OCI-LY3 (cell line): ENCODE measurements at regions not wholly inside any gene's neighbourhood (a gene's known extent, or its start where the extent isn't known, plus 50 kb on each side); places are given as distances from the start of the nearest gene placed in this dataset.

ENCODE experiments used
- EZH2phosphoT487 ChIP-seq: fragments of 200-600 bp; shearing (Covaris generic); IDR thresholded peaks from 2 replicates; pipeline ENCODE4 v1.6.1; 2018; ENCODE audit warnings: antibody characterized with exemption, mixed run types, low read depth
- TF ChIP-seq, protein P1 (sequence below): fragments of 200-600, 300-600 bp; sonication (generic); IDR thresholded peaks from 2 replicates; pipeline ENCODE4 v1.5.1; 2014; ENCODE audit warnings: antibody characterized with exemption, low read length, low read depth

DNA sequence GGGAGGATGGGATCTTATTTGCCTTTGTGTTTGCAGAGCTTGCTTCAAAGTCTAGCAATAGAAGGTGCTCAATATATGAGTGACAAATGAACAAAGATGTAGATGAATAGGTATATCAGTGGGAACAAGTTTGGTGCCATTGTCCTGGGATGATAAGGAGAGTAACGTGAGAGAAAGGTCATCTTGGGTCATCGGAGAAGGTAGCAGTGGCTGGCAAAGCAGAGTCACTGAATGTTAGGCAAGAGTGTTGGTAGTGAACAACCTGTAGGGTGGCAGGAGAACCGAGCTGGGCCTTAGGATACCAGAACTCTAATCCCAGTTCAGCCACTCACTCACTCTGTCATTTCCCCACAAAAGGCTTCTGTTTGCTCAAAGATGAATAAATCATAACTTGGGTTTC is 87.2 kb downstream of the CCDC71L start:
- TF ChIP-seq, protein P1, sequence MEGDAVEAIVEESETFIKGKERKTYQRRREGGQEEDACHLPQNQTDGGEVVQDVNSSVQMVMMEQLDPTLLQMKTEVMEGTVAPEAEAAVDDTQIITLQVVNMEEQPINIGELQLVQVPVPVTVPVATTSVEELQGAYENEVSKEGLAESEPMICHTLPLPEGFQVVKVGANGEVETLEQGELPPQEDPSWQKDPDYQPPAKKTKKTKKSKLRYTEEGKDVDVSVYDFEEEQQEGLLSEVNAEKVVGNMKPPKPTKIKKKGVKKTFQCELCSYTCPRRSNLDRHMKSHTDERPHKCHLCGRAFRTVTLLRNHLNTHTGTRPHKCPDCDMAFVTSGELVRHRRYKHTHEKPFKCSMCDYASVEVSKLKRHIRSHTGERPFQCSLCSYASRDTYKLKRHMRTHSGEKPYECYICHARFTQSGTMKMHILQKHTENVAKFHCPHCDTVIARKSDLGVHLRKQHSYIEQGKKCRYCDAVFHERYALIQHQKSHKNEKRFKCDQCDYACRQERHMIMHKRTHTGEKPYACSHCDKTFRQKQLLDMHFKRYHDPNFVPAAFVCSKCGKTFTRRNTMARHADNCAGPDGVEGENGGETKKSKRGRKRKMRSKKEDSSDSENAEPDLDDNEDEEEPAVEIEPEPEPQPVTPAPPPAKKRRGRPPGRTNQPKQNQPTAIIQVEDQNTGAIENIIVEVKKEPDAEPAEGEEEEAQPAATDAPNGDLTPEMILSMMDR = no peak
- no peak for TF ChIP-seq EZH2phosphoT487
